GM19240 (cell line): ENCODE measurements at regions not wholly inside any gene's neighbourhood (a gene's known extent, or its start where the extent isn't known, plus 50 kb on each side); places are given as distances from the start of the nearest gene placed in this dataset.

ENCODE experiments used
- DNase-seq: peaks from one replicate; pipeline ENCODE4 v3.0.0; 2011; ENCODE audit warnings: low spot score; ENCODE audit not compliant: insufficient read length

DNA sequence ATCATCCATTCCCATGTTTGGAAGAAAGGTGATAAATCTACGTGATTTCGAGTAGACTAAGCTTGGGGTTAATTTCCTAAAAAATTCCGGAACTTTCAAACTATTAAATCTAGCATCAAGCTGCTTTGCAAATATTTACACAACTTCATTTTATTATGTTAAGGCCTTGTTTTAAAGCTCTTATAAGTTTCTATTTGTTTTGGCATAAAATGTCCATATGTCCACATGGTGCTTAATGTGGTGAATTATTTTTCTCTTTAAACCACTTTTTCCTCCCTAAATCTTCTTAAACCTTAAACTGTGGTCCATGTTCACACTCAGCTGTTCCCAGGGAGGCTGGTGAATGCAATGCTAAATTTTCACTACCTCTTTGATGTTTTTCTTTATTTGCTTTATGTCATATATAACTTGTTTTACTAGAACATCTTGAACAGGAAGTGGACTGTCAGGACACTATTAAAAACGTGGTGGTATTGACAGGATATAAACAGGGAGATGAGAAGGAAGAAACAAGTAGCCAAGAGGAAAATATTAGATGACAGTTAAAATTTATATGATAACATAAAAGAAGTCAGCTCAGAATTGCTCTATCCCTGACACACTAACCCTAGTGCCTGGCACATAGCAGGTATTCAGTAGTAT lies 72.5 kb upstream of the AGTR1 start:
- no peak for DNase-seq

- DNase-seq: no peak
Observed at GRCh38 chr3:148625991-148626390, 71.7 kb upstream of the AGTR1 start.

GRCh38 chr3:148629006-148629405 lies 68.7 kb upstream of the AGTR1 start:
- no peak for DNase-seq

GRCh38 chr3:148631124-148631903 lies 66.4 kb upstream of the AGTR1 start:
- DNase-seq: no peak

GRCh38 chr3:148641722-148642121 lies 56.0 kb upstream of the AGTR1 start:
- no peak for DNase-seq

- DNase-seq: no peak
Observed at GRCh38 chr3:148642214-148642613, 55.5 kb upstream of the AGTR1 start.

DNA sequence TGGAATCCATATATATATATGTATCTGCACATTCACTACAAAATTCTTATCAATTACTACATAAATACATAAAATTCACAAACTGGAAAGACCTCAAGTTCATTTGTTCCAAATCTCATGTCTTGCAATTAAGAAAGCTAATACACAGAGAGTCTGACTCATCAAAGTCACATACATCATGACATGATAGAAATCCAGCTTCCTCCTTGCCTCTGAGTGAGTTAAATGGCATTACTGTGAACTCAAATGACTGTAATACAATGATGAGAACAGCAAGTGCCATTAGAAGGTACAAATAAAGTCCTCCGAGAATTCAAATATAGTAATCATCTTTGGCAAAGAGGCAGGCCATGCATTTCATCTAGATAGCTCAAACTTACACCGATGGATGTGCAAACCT lies 55.1 kb upstream of the AGTR1 start:
- no peak for DNase-seq

GRCh38 chr3:148643389-148643840 lies 54.3 kb upstream of the AGTR1 start:
- DNase-seq: no peak

- DNase-seq: no peak
Observed at GRCh38 chr3:148646126-148646665, 51.5 kb upstream of the AGTR1 start.
